GM12892 (cell line): ENCODE measurements at regions not wholly inside any gene's neighbourhood (a gene's known extent, or its start where the extent isn't known, plus 50 kb on each side); places are given as distances from the start of the nearest gene placed in this dataset.

Experiments used
- DNase-seq: peaks from one replicate; pipeline ENCODE4 v3.0.0; 2011; ENCODE audit not compliant: insufficient read length
- FAIRE-seq: peaks from 2 replicates; lab custom pipeline; 2011; peaks lifted over from hg19 to GRCh38; lab: Jason Lieb, UNC
- POLR2A ChIP-seq: IDR thresholded peaks from 2 replicates; pipeline ENCODE4 v1.6.1; 2011; ENCODE audit warnings: low read depth, low read length, control low read depth
- POLR2AphosphoS5 ChIP-seq: IDR thresholded peaks from 2 replicates; pipeline ENCODE4 v1.6.1; 2011; ENCODE audit warnings: low read depth, low read length, control low read depth
- TAF1 ChIP-seq: IDR thresholded peaks from 2 replicates; pipeline ENCODE4 v1.6.1; 2011; ENCODE audit warnings: low read depth, mild to moderate bottlenecking, control low read depth, low read length, borderline replicate concordance

- DNase-seq (no peak), FAIRE-seq (no peak)
- TF ChIP-seq POLR2AphosphoS5 (no peak), TAF1 (no peak), POLR2A (no peak)
These were observed 452.9 kb upstream of the SPRED2 start for GRCh38 chr2:65885266-65885665.

- no peak for DNase-seq
- no peak for TF ChIP-seq POLR2AphosphoS5
- no peak for TF ChIP-seq TAF1
- no peak for TF ChIP-seq POLR2A
- FAIRE-seq, result no peak
These were observed 449.2 kb upstream of the SPRED2 start for GRCh38 chr2:65881592-65881991.

- FAIRE-seq, result no peak
- no peak for TF ChIP-seq POLR2A
- TF ChIP-seq POLR2AphosphoS5, result no peak
- no peak for TF ChIP-seq TAF1
- DNase-seq, result no peak
These were observed 448.0 kb upstream of the SPRED2 start for GRCh38 chr2:65880436-65880835.

- DNase-seq (no peak), FAIRE-seq (no peak)
- TF ChIP-seq POLR2AphosphoS5, result no peak
- TF ChIP-seq TAF1, result no peak
- TF ChIP-seq POLR2A, result no peak
These were observed 445.6 kb upstream of the SPRED2 start for GRCh38 chr2:65878011-65878340.

GRCh38 chr2:65877331-65878010 lies 445.1 kb upstream of the SPRED2 start:
- no peak for DNase-seq
- FAIRE-seq, result no peak
- TF ChIP-seq POLR2A (no peak), POLR2AphosphoS5 (no peak), TAF1 (no peak)

- no peak for DNase-seq
- FAIRE-seq, result no peak
- TF ChIP-seq TAF1 (no peak), POLR2A (no peak), POLR2AphosphoS5 (no peak)
These were observed 443.7 kb upstream of the SPRED2 start for GRCh38 chr2:65876114-65876513.

GRCh38 chr2:65870826-65871225 lies 438.4 kb upstream of the SPRED2 start:
- FAIRE-seq, result no peak
- TF ChIP-seq POLR2AphosphoS5 (no peak), POLR2A (no peak), TAF1 (no peak)
- DNase-seq, result no peak

GRCh38 chr2:65869296-65869695 lies 436.9 kb upstream of the SPRED2 start:
- no peak for FAIRE-seq
- no peak for DNase-seq
- TF ChIP-seq TAF1, result no peak
- TF ChIP-seq POLR2AphosphoS5, result no peak
- TF ChIP-seq POLR2A, result no peak

GRCh38 chr2:65868177-65868576 lies 435.8 kb upstream of the SPRED2 start:
- TF ChIP-seq TAF1, result no peak
- no peak for TF ChIP-seq POLR2A
- TF ChIP-seq POLR2AphosphoS5, result no peak
- FAIRE-seq, result no peak
- DNase-seq, result no peak

GRCh38 chr2:65867446-65867845 lies 435.0 kb upstream of the SPRED2 start:
- no peak for DNase-seq
- TF ChIP-seq POLR2A, result no peak
- TF ChIP-seq TAF1, result no peak
- no peak for TF ChIP-seq POLR2AphosphoS5
- FAIRE-seq, result no peak

- TF ChIP-seq TAF1 (no peak), POLR2A (no peak), POLR2AphosphoS5 (no peak)
- DNase-seq (no peak), FAIRE-seq (no peak)
These were observed 433.7 kb upstream of the SPRED2 start for GRCh38 chr2:65866148-65866547.

- DNase-seq (no peak), FAIRE-seq (no peak)
- TF ChIP-seq TAF1 (no peak), POLR2AphosphoS5 (no peak), POLR2A (no peak)
These were observed 432.2 kb upstream of the SPRED2 start for GRCh38 chr2:65864619-65865018.
